ENCODE measurements at regions not wholly inside any gene's neighbourhood (a gene's known extent, or its start where the extent isn't known, plus 50 kb on each side); places are given as distances from the start of the nearest gene placed in this dataset.

GRCh38 chr5:89236900-89237299 lies 353.9 kb upstream of the MEF2C start:
- WGBS, 5 donors, result 69 to 82% (median 76%) methylated on average over 1 of the region's 1 CpG
- H3K9me3 ChIP-seq, result no peaks in the 10 kb centered on the region
- H3K27me3 ChIP-seq (replicated peaks in 1 of 7), result no peaks in the 10 kb centered on the region
- H3K4me1 ChIP-seq, result peaks cover 0 to 5% (median 0%) of the 10 kb centered on the region in 6 donors
- intact Hi-C loops (cut with DNase I; ENCODE audit: low total_unique reads), result no loop called here
- DNase-seq, result no peak
- TF ChIP-seq POLR2A (IDR thresholded peaks at IDR 0.05) (no peak), POLR2AphosphoS5 (IDR thresholded peaks at IDR 0.05) (no peak), CTCF (IDR thresholded peaks at IDR 0.05 in 8 of 11, conservative IDR thresholded peaks at IDR 0.05 in 3 of 11) (no peak)
- H3K4me3 ChIP-seq, result no peak overlapping the region
- H3K36me3 ChIP-seq, result no peaks in the 10 kb centered on the region
- H3K27ac ChIP-seq, result no peak overlapping the region

- H3K4me3 ChIP-seq, result no peak overlapping the region
Measured at GRCh38 chr5:89233462-89233861, 350.5 kb upstream of the MEF2C start.

GRCh38 chr5:89232139-89232603 lies 349.2 kb upstream of the MEF2C start:
- peaks cover 0 to 13% (median 2%) of the 10 kb centered on the region in 8 donors for H3K9me3 ChIP-seq
- WGBS, 5 donors, result 62 to 75% (median 68%) methylated on average over 3 of the region's 3 CpGs
- no peak overlapping the region for H3K4me3 ChIP-seq
- no peaks in the 10 kb centered on the region for H3K27me3 ChIP-seq (replicated peaks in 1 of 7)
- H3K27ac ChIP-seq, result no peak overlapping the region
- H3K36me3 ChIP-seq, result no peaks in the 10 kb centered on the region
- H3K4me1 ChIP-seq, result peaks cover 0 to 5% (median 0%) of the 10 kb centered on the region in 6 donors
- no peak for DNase-seq
- intact Hi-C loops (cut with DNase I; ENCODE audit: low total_unique reads), result no loop called here
- TF ChIP-seq POLR2A (IDR thresholded peaks at IDR 0.05) (no peak), CTCF (IDR thresholded peaks at IDR 0.05 in 8 of 11, conservative IDR thresholded peaks at IDR 0.05 in 3 of 11) (no peak), POLR2AphosphoS5 (IDR thresholded peaks at IDR 0.05) (no peak)

More at GRCh38 chr5:89233462-89233861, 350.5 kb upstream of the MEF2C start:
- H3K4me1 ChIP-seq, result peaks cover 0 to 5% (median 0%) of the 10 kb centered on the region in 6 donors
- intact Hi-C loops (cut with DNase I; ENCODE audit: low total_unique reads), result no loop called here
- peaks cover 0 to 7% (median 0%) of the 10 kb centered on the region in 8 donors for H3K9me3 ChIP-seq
- no peak overlapping the region for H3K27ac ChIP-seq
- no peak for DNase-seq
- no peak for TF ChIP-seq POLR2A (IDR thresholded peaks at IDR 0.05)
- TF ChIP-seq CTCF (IDR thresholded peaks at IDR 0.05 in 8 of 11, conservative IDR thresholded peaks at IDR 0.05 in 3 of 11), result no peak
- no peak for TF ChIP-seq POLR2AphosphoS5 (IDR thresholded peaks at IDR 0.05)
- no peaks in the 10 kb centered on the region for H3K36me3 ChIP-seq
- H3K27me3 ChIP-seq (replicated peaks in 1 of 7), result no peaks in the 10 kb centered on the region

- no peaks in the 10 kb centered on the region for H3K36me3 ChIP-seq
- intact Hi-C loops (cut with DNase I; ENCODE audit: low total_unique reads), result no loop called here
- TF ChIP-seq POLR2AphosphoS5 (IDR thresholded peaks at IDR 0.05), result no peak
- DNase-seq, result no peak
- peaks cover 0 to 5% (median 0%) of the 10 kb centered on the region in 6 donors for H3K4me1 ChIP-seq
- WGBS, 5 donors, result 76 to 100% (median 97%) methylated on average over 2 of the region's 2 CpGs
- H3K27ac ChIP-seq, result no peak overlapping the region
- no peaks in the 10 kb centered on the region for H3K27me3 ChIP-seq (replicated peaks in 1 of 7)
- H3K4me3 ChIP-seq, result no peak overlapping the region
- H3K9me3 ChIP-seq, result peaks cover 0 to 13% (median 2%) of the 10 kb centered on the region in 8 donors
Measured at GRCh38 chr5:89230178-89230577, 347.2 kb upstream of the MEF2C start.

Data from spleen (tissue), 11 donors.